Peyer's patch (tissue), 4 donors: ENCODE measurements at regions not wholly inside any gene's neighbourhood (a gene's known extent, or its start where the extent isn't known, plus 50 kb on each side); places are given as distances from the start of the nearest gene placed in this dataset.

Experiments used
- CTCF ChIP-seq, 6 experiments: fragments of 450-650 bp in 4 of 6; fragments of 200-600 bp in 2 of 6; sonication (generic) in 1 of 6; IDR thresholded peaks; one replicate each; pipeline ENCODE4 v1.5.1; 2017 to 2019; ENCODE audit warnings: antibody characterized with exemption in 6 of 6, mild to moderate bottlenecking in 3 of 6, moderate library complexity in 1 of 6
- POLR2A ChIP-seq, 2 donors: fragments of 450-650 bp; IDR thresholded peaks; one replicate each; pipeline ENCODE4 v1.5.1; 2017; ENCODE audit warnings: antibody characterized with exemption in 2 of 2, mild to moderate bottlenecking in 2 of 2, moderate library complexity in 2 of 2

DNA sequence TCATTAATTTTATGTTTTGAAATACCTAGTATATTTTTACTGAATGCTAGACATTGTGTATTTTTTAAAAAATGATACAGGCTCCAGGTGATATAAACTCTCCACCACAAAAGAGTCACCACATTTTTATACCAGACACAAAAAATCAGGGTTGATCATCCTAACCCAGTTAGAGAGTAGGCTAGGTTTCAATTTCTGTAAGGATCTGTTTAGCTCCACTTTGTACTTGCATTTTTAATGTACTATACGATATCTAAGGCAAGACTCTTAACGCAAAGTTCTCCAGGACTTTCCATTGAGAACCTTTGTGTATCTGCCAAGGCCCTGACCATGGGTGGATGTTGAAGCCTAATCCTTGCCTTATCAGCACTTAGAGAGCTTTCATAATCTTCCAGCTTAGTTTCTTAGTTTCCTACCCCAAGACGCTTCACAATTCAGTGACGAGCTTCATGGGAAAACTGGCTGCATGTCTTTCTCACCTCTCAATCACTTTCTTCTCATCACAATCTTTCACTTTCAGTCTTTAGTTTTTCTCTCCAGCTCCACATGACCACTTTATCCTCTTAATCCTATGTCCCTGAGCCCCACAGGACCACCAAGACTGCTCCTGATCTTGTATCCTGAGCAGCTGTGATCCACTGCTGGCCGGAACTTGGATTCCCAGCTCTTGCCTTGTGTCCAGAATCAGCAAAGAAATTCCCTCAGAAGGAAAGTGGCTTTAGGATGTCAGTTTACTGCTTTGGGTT lies 635.8 kb downstream of the RNF144A start:
- TF ChIP-seq POLR2A (IDR thresholded peaks at IDR 0.05) = no peak
- TF ChIP-seq CTCF (IDR thresholded peaks at IDR 0.05) = no peak
